Sigmoid colon (tissue), 4 donors: ENCODE measurements at regions not wholly inside any gene's neighbourhood (a gene's known extent, or its start where the extent isn't known, plus 50 kb on each side); places are given as distances from the start of the nearest gene placed in this dataset.

ENCODE experiments used
- EP300 ChIP-seq, 4 donors: sonication (generic); formaldehyde crosslinking; IDR thresholded peaks; one replicate each; pipeline ENCODE4 v1.6.1; 2017; ENCODE audit warnings: antibody characterized with exemption in 4 of 4
- POLR2A ChIP-seq, 2 donors: fragments of 450-650 bp; IDR thresholded peaks; one replicate each; pipeline ENCODE4 v1.6.1; 2016; ENCODE audit warnings: antibody characterized with exemption in 2 of 2, mild to moderate bottlenecking in 2 of 2, moderate library complexity in 2 of 2
- POLR2AphosphoS5 ChIP-seq, 4 donors: sonication (generic); formaldehyde crosslinking; IDR thresholded peaks; one replicate each; pipeline ENCODE4 v1.6.1; 2017; ENCODE audit warnings: antibody characterized with exemption in 4 of 4
- TF ChIP-seq, protein P1 (sequence below), 4 experiments: fragments of 450-650 bp in 3 of 4; fragments of 200-600 bp in 1 of 4; IDR thresholded peaks; one replicate each; pipeline ENCODE4 v1.5.1; 2016 to 2019; ENCODE audit warnings: antibody characterized with exemption in 4 of 4, mild to moderate bottlenecking in 3 of 4, moderate library complexity in 2 of 4

DNA sequence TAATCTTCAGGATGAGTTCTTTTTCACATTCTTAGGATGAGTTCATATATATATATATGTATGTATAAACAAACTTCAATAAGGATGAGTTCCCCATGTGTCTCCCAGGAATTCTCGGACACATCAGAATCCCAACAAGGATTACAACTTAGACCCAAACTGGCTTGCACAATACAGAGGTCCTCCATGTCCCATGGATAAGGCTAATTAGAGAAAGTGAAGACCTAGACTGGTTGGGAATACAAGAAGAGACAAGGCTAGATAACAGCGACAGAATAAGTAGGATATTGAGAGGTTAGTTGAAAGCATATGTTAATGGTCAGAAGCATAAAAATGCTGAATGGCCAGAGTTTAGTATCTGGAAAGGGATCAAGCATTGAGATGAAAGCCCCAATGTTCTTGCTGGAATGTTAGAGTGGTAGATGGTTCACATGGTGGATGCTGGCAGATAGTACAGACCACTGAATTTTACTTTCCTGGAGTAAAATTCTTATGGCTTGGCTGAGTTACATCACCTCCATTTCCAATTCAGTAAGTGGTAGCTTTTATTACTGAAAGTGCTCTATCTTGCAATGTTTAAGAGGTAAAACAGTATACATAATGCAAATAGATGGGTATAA lies 154.9 kb upstream of the EPHA4 start:
- TF ChIP-seq, protein P1, sequence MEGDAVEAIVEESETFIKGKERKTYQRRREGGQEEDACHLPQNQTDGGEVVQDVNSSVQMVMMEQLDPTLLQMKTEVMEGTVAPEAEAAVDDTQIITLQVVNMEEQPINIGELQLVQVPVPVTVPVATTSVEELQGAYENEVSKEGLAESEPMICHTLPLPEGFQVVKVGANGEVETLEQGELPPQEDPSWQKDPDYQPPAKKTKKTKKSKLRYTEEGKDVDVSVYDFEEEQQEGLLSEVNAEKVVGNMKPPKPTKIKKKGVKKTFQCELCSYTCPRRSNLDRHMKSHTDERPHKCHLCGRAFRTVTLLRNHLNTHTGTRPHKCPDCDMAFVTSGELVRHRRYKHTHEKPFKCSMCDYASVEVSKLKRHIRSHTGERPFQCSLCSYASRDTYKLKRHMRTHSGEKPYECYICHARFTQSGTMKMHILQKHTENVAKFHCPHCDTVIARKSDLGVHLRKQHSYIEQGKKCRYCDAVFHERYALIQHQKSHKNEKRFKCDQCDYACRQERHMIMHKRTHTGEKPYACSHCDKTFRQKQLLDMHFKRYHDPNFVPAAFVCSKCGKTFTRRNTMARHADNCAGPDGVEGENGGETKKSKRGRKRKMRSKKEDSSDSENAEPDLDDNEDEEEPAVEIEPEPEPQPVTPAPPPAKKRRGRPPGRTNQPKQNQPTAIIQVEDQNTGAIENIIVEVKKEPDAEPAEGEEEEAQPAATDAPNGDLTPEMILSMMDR (IDR thresholded peaks at IDR 0.05): no peak
- TF ChIP-seq POLR2AphosphoS5 (IDR thresholded peaks at IDR 0.05) (no peak), EP300 (IDR thresholded peaks at IDR 0.05) (no peak), POLR2A (IDR thresholded peaks at IDR 0.05) (no peak)
